Endodermal cell (in vitro differentiated cells): ENCODE measurements at regions not wholly inside any gene's neighbourhood (a gene's known extent, or its start where the extent isn't known, plus 50 kb on each side); places are given as distances from the start of the nearest gene placed in this dataset.

Source experiments
- DNase-seq: peaks from one replicate; pipeline ENCODE4 v3.0.0-alpha.2; 2017
- H3K27ac ChIP-seq: 2 replicates; pipeline ENCODE4 v1.5.1; 2013; ENCODE audit warnings: mild to moderate bottlenecking, low read depth, low read length, moderate library complexity
- H3K27me3 ChIP-seq: 2 replicates; pipeline ENCODE4 v1.6.1; 2013; ENCODE audit warnings: mild to moderate bottlenecking, low read length, moderate library complexity; ENCODE audit not compliant: insufficient read depth, control insufficient read depth, poor library complexity, severe bottlenecking
- H3K36me3 ChIP-seq: 2 replicates; pipeline ENCODE4 v1.7.0; 2013; ENCODE audit warnings: mild to moderate bottlenecking, low read length, moderate library complexity; ENCODE audit not compliant: control insufficient read depth, insufficient read depth
- H3K4me1 ChIP-seq: one replicate; pipeline ENCODE4 v1.7.0; 2013; ENCODE audit warnings: low read length; ENCODE audit not compliant: control insufficient read depth, insufficient read depth
- H3K4me3 ChIP-seq: 2 replicates; pipeline ENCODE4 v1.5.1; 2013; ENCODE audit warnings: mild to moderate bottlenecking, low read length, moderate library complexity
- H3K9ac ChIP-seq: 2 replicates; pipeline ENCODE4 v1.6.1; 2013; ENCODE audit warnings: mild to moderate bottlenecking, low read length, moderate library complexity; ENCODE audit not compliant: poor library complexity, severe bottlenecking; ENCODE audit errors: extremely low read depth
- H3K9me3 ChIP-seq: 2 replicates; pipeline ENCODE4 v1.6.1; 2013; ENCODE audit warnings: mild to moderate bottlenecking, low read length, moderate library complexity; ENCODE audit not compliant: control insufficient read depth
- H3K27ac Mint-ChIP-seq: 2 replicates; pipeline ENCODE4 v1.8.0; 2020; ENCODE audit warnings: mixed read lengths
- H3K27me3 Mint-ChIP-seq: 2 replicates; pipeline ENCODE4 v1.8.0; 2021; ENCODE audit warnings: mild to moderate bottlenecking, mixed read lengths; ENCODE audit not compliant: insufficient read depth
- H3K36me3 Mint-ChIP-seq: 2 replicates; pipeline ENCODE4 v1.8.0; 2020; ENCODE audit warnings: low read depth, mixed read lengths
- H3K4me1 Mint-ChIP-seq: 2 replicates; pipeline ENCODE4 v1.8.0; 2020; ENCODE audit warnings: mixed read lengths
- H3K4me3 Mint-ChIP-seq: 2 replicates; pipeline ENCODE4 v1.8.0; 2020; ENCODE audit warnings: mild to moderate bottlenecking, moderate library complexity, mixed read lengths
- H3K9me3 Mint-ChIP-seq: 2 replicates; pipeline ENCODE4 v1.8.0; 2020; ENCODE audit warnings: mild to moderate bottlenecking, mixed read lengths
- CTCF ChIP-seq: fragments of 200-600 bp; sonication (generic); conservative IDR thresholded peaks from 2 replicates; pipeline ENCODE4 v1.5.0; 2021; ENCODE audit warnings: antibody characterized with exemption, mild to moderate bottlenecking
- WGBS, 2 experiments: methylation state at CpG; one replicate each; pipeline versions ENCODE4 v1.1.5 to v1.1.7; 2013; ENCODE audit warnings: missing lambda C conversion rate in 2 of 2, mixed read lengths in 1 of 2; ENCODE audit not compliant: insufficient coverage in 1 of 2, insufficient read length in 1 of 2; 5-methylcytosine and 5-hydroxymethylcytosine counted together

GRCh38 chr12:34371050-34371449 lies 348.8 kb downstream of the ALG10 start:
- TF ChIP-seq CTCF: no peak
- no peaks in the 10 kb centered on the region for H3K4me1 Mint-ChIP-seq

DNA sequence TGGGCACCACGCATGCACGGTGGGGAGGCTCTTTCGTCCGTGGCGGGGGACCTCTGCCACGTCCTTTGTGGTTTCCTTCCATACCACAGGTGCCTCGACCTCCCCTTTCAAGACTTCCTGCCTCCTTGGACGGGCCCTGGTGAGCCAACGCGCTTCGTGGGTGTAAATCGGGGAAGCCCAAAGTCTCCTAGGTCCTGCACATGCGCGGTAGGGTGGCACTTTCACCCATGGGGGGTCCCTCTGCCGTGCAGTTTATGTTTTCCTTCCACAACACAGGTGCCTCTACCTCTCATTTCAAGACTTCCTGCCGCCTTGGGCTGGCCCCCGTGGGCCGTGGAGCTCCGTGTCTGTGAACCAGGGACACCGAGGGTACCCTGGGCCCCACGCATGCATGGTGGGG lies 349.7 kb downstream of the ALG10 start:
- Histone ChIP-seq H3K4me3 (no peak overlapping the region), H3K36me3 (no peaks in the 10 kb centered on the region), H3K27me3 (no peaks in the 10 kb centered on the region), H3K4me1 (no peaks in the 10 kb centered on the region), H3K9me3 (peaks cover 24% of the 10 kb centered on the region), H3K9ac (no peak overlapping the region), H3K27ac (no peak overlapping the region)
- Mint-ChIP-seq H3K36me3 (peaks cover 9% of the 10 kb centered on the region), H3K9me3 (peaks cover 100% of the 10 kb centered on the region), H3K4me1 (no peaks in the 10 kb centered on the region), H3K27ac (no peak overlapping the region), H3K4me3 (no peak overlapping the region), H3K27me3 (no peaks in the 10 kb centered on the region)
- no peak for TF ChIP-seq CTCF
- DNase-seq: no peak
- WGBS, 2 experiments: 72 to 75% methylated on average over 14 to 21 of the region's 21 CpGs

More at GRCh38 chr12:34371050-34371449, 348.8 kb downstream of the ALG10 start:
- Mint-ChIP-seq H3K9me3 (peaks cover 100% of the 10 kb centered on the region), H3K27ac (no peak overlapping the region), H3K36me3 (peaks cover 11% of the 10 kb centered on the region), H3K4me3 (no peak overlapping the region), H3K27me3 (no peaks in the 10 kb centered on the region)
- Histone ChIP-seq H3K9ac (no peak overlapping the region), H3K27ac (no peak overlapping the region), H3K4me3 (no peak overlapping the region), H3K9me3 (peaks cover 24% of the 10 kb centered on the region), H3K4me1 (no peaks in the 10 kb centered on the region), H3K36me3 (no peaks in the 10 kb centered on the region), H3K27me3 (no peaks in the 10 kb centered on the region)
- 79 to 84% methylated on average over 14 to 17 of the region's 17 CpGs for WGBS, 2 experiments
- no peak for DNase-seq

DNA sequence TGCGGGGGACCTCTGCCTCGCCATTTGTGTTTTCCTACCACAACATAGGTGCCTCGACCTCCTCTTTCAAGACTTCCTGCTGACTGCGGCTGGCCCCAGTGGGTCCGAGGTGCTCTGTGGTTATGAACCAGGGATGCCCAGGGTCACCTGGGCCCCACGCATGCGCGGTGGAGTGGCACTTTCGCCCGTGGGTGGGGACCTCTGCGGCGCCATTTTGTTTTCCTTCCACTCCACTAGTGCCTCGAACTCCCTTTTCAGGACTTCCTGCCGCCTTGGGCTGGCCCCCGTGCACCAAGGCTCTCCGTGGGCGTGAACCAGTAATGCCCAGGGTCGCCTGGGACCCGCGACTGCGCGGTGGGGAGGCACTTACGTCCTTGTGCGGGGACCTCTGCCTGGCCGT lies 351.6 kb downstream of the ALG10 start:
- Mint-ChIP-seq H3K36me3 (peaks cover 7% of the 10 kb centered on the region), H3K27ac (no peak overlapping the region), H3K9me3 (peaks cover 100% of the 10 kb centered on the region), H3K4me1 (no peaks in the 10 kb centered on the region), H3K27me3 (no peaks in the 10 kb centered on the region), H3K4me3 (no peak overlapping the region)
- no peak overlapping the region for H3K4me3 ChIP-seq
- H3K9ac ChIP-seq: no peak overlapping the region
- H3K27me3 ChIP-seq: no peaks in the 10 kb centered on the region
- no peak for TF ChIP-seq CTCF
- H3K36me3 ChIP-seq: no peaks in the 10 kb centered on the region
- WGBS, 2 experiments: 83% methylated on average over 16 to 25 of the region's 25 CpGs
- no peak for DNase-seq
- H3K4me1 ChIP-seq: no peaks in the 10 kb centered on the region
- no peak overlapping the region for H3K27ac ChIP-seq
- peaks cover 35% of the 10 kb centered on the region for H3K9me3 ChIP-seq
